ENCODE measurements at regions not wholly inside any gene's neighbourhood (a gene's known extent, or its start where the extent isn't known, plus 50 kb on each side); places are given as distances from the start of the nearest gene placed in this dataset.

DNA sequence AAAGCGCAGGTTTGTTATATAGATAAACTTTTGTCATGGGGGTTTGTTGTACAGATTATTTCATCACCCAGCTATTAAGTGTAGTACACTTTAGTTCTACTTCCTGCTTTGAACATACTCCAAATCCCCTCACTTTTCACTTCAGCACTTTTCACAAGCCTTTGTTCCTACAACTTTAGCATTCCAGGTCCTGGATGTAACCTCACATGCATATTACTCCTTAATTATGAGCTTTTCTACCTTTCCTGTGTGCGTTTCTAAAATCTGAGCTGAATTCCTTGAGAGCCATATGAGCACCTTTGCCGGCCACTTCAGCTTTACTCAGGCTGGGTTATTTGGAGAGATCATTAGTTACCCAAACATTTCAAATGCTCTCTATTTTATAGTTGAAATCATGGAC is 179.2 kb upstream of the TNFAIP3 start:
- TF ChIP-seq CTCF (IDR thresholded peaks at IDR 0.05) (no peak), POLR2AphosphoS5 (IDR thresholded peaks at IDR 0.05) (no peak), POLR2A (IDR thresholded peaks at IDR 0.05) (no peak)

Data from upper lobe of left lung (tissue), 4 donors.